IMR-90 (cell line): ENCODE measurements at regions not wholly inside any gene's neighbourhood (a gene's known extent, or its start where the extent isn't known, plus 50 kb on each side); places are given as distances from the start of the nearest gene placed in this dataset.

Source experiments
- ATAC-seq: fragments of 200-7000 bp; cut with Tn5 transposase; 2 replicates; pipeline ENCODE4 v1.9.1; 2020; ENCODE audit warnings: low read depth, mild to moderate bottlenecking, moderate library complexity
- BruUV-seq: library from RNA; stranded (reverse); fragments of 400-500 nt; replicated peaks from 2 replicates; lab custom pipeline; 2021; lab: Mats Ljungman, UMichigan
- CTCF ChIA-PET: fragments of 300-600 bp; formaldehyde crosslinking; extraction: SDS; loops from one replicate; lab custom pipeline; 2021; ENCODE audit warnings: antibody characterized with exemption; lab: Yijun Ruan, JAX
- POLR2A ChIA-PET: fragments of 300-600 bp; sonication (Branson Sonifier 250); formaldehyde crosslinking; loops from one replicate; lab custom pipeline; 2022; ENCODE audit warnings: antibody characterized with exemption; ENCODE audit not compliant: unreplicated experiment; lab: Charles Lee
- DNase-seq: peaks from one replicate; pipeline ENCODE4 v3.0.0; 2013
- H2AFZ ChIP-seq: replicated peaks from 2 replicates; pipeline ENCODE3; 2013; ENCODE audit warnings: low read length, mild to moderate bottlenecking; ENCODE audit not compliant: poor library complexity
- H2AK5ac ChIP-seq: 2 replicates; pipeline ENCODE4 v1.6.1; 2013; ENCODE audit warnings: low read depth, low read length, inconsistent platforms
- H2AK9ac ChIP-seq: replicated peaks from 2 replicates; pipeline ENCODE3; 2013; ENCODE audit warnings: mild to moderate bottlenecking, low read depth, low read length, moderate library complexity; ENCODE audit not compliant: poor library complexity
- H2BK120ac ChIP-seq: 2 replicates; pipeline ENCODE4 v1.6.1; 2013; ENCODE audit warnings: low read depth, low read length, inconsistent platforms
- H2BK15ac ChIP-seq: 3 replicates; pipeline ENCODE4 v1.6.1; 2013; ENCODE audit warnings: low read depth, low read length, inconsistent platforms
- H2BK20ac ChIP-seq: 2 replicates; pipeline ENCODE4 v1.6.1; 2013; ENCODE audit warnings: low read depth, mild to moderate bottlenecking, inconsistent platforms, low read length, moderate library complexity
- H2BK5ac ChIP-seq: 2 replicates; pipeline ENCODE4 v1.6.1; 2013; ENCODE audit warnings: mild to moderate bottlenecking, low read depth, low read length, inconsistent platforms; ENCODE audit not compliant: poor library complexity, severe bottlenecking
- H3K14ac ChIP-seq: replicated peaks from 2 replicates; pipeline ENCODE4 v1.6.1; 2013; ENCODE audit warnings: low read depth, low read length, inconsistent platforms
- H3K18ac ChIP-seq: 2 replicates; pipeline ENCODE4 v1.6.1; 2013; ENCODE audit warnings: low read depth, low read length, control low read depth
- H3K23ac ChIP-seq: 2 replicates; pipeline ENCODE4 v1.6.1; 2013; ENCODE audit warnings: low read depth, low read length, inconsistent platforms
- H3K27ac ChIP-seq: 2 replicates; pipeline ENCODE4 v1.5.1; 2013; ENCODE audit warnings: mild to moderate bottlenecking, control low read depth, low read length; ENCODE audit not compliant: insufficient read depth
- H3K27me3 ChIP-seq: 2 replicates; pipeline ENCODE4 v1.6.1; 2013; ENCODE audit warnings: low read length; ENCODE audit not compliant: control insufficient read depth, insufficient read depth
- H3K36me3 ChIP-seq: 2 replicates; pipeline ENCODE4 v1.6.1; 2013; ENCODE audit warnings: low read length, mixed read lengths; ENCODE audit not compliant: control insufficient read depth, insufficient read depth
- H3K4ac ChIP-seq: 2 replicates; pipeline ENCODE4 v1.6.1; 2013; ENCODE audit warnings: low read depth, low read length, inconsistent platforms
- H3K4me1 ChIP-seq: 2 replicates; pipeline ENCODE4 v1.6.1; 2013; ENCODE audit warnings: low read length, mixed read lengths; ENCODE audit not compliant: control insufficient read depth, insufficient read depth
- H3K4me2 ChIP-seq: 2 replicates; pipeline ENCODE4 v1.6.1; 2013; ENCODE audit warnings: low read depth, mild to moderate bottlenecking, control low read depth, low read length, moderate library complexity
- H3K4me3 ChIP-seq: 2 replicates; pipeline ENCODE4 v1.5.1; 2013; ENCODE audit warnings: low read depth, mild to moderate bottlenecking, control low read depth, low read length, moderate library complexity; ENCODE audit not compliant: insufficient read depth
- H3K56ac ChIP-seq: 2 replicates; pipeline ENCODE4 v1.6.1; 2013; ENCODE audit warnings: low read length, inconsistent platforms; ENCODE audit not compliant: insufficient read depth; ENCODE audit errors: extremely low read depth
- H3K79me1 ChIP-seq, 2 experiments: 2 replicates each; pipeline ENCODE4 v1.6.1; 2013; ENCODE audit warnings: low read length in 2 of 2, inconsistent platforms in 1 of 2, low read depth in 1 of 2
- H3K9ac ChIP-seq: 2 replicates; pipeline ENCODE4 v1.6.1; 2013; ENCODE audit warnings: low read depth, low read length, control low read depth
- H3K9me1 ChIP-seq: 2 replicates; pipeline ENCODE4 v1.6.1; 2013; ENCODE audit warnings: low read length, inconsistent platforms; ENCODE audit not compliant: insufficient read depth
- H3K9me3 ChIP-seq: 2 replicates; pipeline ENCODE4 v1.6.1; 2013; ENCODE audit warnings: low read length; ENCODE audit not compliant: control insufficient read depth, insufficient read depth
- H4K20me1 ChIP-seq: 2 replicates; pipeline ENCODE4 v1.6.1; 2013; ENCODE audit warnings: low read length, inconsistent platforms; ENCODE audit not compliant: insufficient read depth
- H4K5ac ChIP-seq: 2 replicates; pipeline ENCODE4 v1.6.1; 2013; ENCODE audit warnings: mild to moderate bottlenecking, low read depth, low read length, control low read depth
- H4K8ac ChIP-seq, 2 experiments: 2 replicates each; pipeline ENCODE4 v1.6.1; 2013; ENCODE audit warnings: low read depth in 2 of 2, low read length in 2 of 2, control low read depth in 1 of 2, inconsistent platforms in 1 of 2
- H4K91ac ChIP-seq: 2 replicates; pipeline ENCODE4 v1.6.1; 2013; ENCODE audit warnings: low read depth, low read length, inconsistent platforms; ENCODE audit not compliant: insufficient read depth
- MAFK ChIP-seq: IDR thresholded peaks from 2 replicates; pipeline ENCODE4 v1.6.1; 2012; ENCODE audit warnings: low read depth, low read length, improper control_type of control experiment
- MXI1 ChIP-seq: IDR thresholded peaks from 2 replicates; pipeline ENCODE4 v1.6.1; 2012; ENCODE audit warnings: low read depth, mild to moderate bottlenecking, low read length, moderate library complexity, borderline replicate concordance
- POLR2A ChIP-seq: IDR thresholded peaks from 2 replicates; pipeline ENCODE4 v1.6.1; 2012; ENCODE audit warnings: mild to moderate bottlenecking, low read depth, low read length
- RFX5 ChIP-seq: IDR thresholded peaks from 2 replicates; pipeline ENCODE4 v1.8.0; 2012; ENCODE audit warnings: low read depth, mild to moderate bottlenecking, low read length, moderate library complexity
- SMC3 ChIP-seq: fragments of 150-350 bp; IDR thresholded peaks from 2 replicates; pipeline ENCODE4 v1.6.1; 2016; ENCODE audit warnings: low read depth, mild to moderate bottlenecking, antibody characterized with exemption, low read length, moderate library complexity
- WGBS, 2 experiments: methylation state at CpG; one replicate each; pipeline versions ENCODE4 v1.1.5 to v1.1.7; 2013; ENCODE audit warnings: missing lambda C conversion rate in 2 of 2; ENCODE audit not compliant: insufficient read length in 1 of 2; ENCODE audit errors: extremely low coverage in 2 of 2; 5-methylcytosine and 5-hydroxymethylcytosine counted together
- dilution Hi-C: fragments of 300-500 bp; cut with HindIII; formaldehyde crosslinking; loops from one replicate; pipeline ENCODE4 v1.14.3; 2018; ENCODE audit warnings: low sequenced_read_pairs; ENCODE audit not compliant: unreplicated experiment
- in situ Hi-C: fragments of 300-500 bp; cut with MboI; formaldehyde crosslinking; loops from 3 replicates; pipeline ENCODE4 v1.14.3; 2019; ENCODE audit warnings: low sequenced_read_pairs, inconsistent platforms, mixed read lengths
- intact Hi-C: fragments of 100-400 bp; cut with micrococcal nuclease; formaldehyde crosslinking; loops from 2 replicates; pipeline ENCODE4 v1.10.0; 2022
- TF ChIP-seq, protein P1 (sequence below): fragments of 150-350 bp; IDR thresholded peaks from 2 replicates; pipeline ENCODE4 v1.6.1; 2016; ENCODE audit warnings: low read depth, mild to moderate bottlenecking, low read length, moderate library complexity, borderline replicate concordance
- TF ChIP-seq, protein P2 (sequence below): conservative IDR thresholded peaks from 2 replicates; pipeline ENCODE4 v1.5.1; 2012; ENCODE audit warnings: mild to moderate bottlenecking, low read depth, low read length, improper control_type of control experiment

DNA sequence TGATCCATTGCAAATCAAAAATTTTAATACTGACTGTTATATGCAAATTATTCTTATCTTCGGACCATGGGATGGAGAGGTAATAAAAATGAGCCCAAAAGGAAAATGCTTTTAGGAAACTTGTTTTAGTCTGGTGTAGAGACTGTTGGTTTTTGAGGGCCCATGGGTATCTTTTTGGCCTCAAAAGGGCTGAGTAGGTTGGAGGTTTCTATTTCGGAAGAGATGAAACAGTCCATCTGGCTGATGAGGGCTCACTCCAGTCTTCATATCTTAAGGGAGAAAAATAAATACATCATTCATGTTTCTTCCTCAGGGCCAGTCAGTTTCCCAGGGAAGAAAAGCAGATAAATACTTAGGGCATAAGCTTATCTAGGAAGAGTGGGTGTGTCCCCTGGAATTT, 290.7 kb downstream of the RMST start:
- Histone ChIP-seq H3K9me1 (no peaks in the 10 kb centered on the region), H3K56ac (no peak overlapping the region), H3K79me1 (no peaks in the 10 kb centered on the region), H2BK5ac (no peak overlapping the region), H2AFZ (no peak overlapping the region), H3K36me3 (no peaks in the 10 kb centered on the region), H4K20me1 (no peaks in the 10 kb centered on the region), H3K27me3 (no peaks in the 10 kb centered on the region), H3K4me1 (no peaks in the 10 kb centered on the region), H3K4me3 (no peak overlapping the region), H4K8ac (no peak overlapping the region), H3K18ac (no peak overlapping the region), H2BK15ac (no peak overlapping the region), H3K23ac (no peak overlapping the region), H3K14ac (no peak overlapping the region), H3K9me3 (peaks cover 12% of the 10 kb centered on the region), H4K5ac (no peak overlapping the region), H3K9ac (no peak overlapping the region), H3K4ac (no peak overlapping the region), H3K4me2 (no peak overlapping the region), H4K91ac (no peak overlapping the region), H2BK20ac (no peak overlapping the region), H2BK120ac (no peak overlapping the region), H3K27ac (no peak overlapping the region), H2AK5ac (no peak overlapping the region), H2AK9ac (no peak overlapping the region)
- ATAC-seq (no peak), DNase-seq (no peak)
- TF ChIP-seq, protein P1, sequence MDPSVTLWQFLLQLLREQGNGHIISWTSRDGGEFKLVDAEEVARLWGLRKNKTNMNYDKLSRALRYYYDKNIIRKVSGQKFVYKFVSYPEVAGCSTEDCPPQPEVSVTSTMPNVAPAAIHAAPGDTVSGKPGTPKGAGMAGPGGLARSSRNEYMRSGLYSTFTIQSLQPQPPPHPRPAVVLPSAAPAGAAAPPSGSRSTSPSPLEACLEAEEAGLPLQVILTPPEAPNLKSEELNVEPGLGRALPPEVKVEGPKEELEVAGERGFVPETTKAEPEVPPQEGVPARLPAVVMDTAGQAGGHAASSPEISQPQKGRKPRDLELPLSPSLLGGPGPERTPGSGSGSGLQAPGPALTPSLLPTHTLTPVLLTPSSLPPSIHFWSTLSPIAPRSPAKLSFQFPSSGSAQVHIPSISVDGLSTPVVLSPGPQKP = no peak
- TF ChIP-seq, protein P2, sequence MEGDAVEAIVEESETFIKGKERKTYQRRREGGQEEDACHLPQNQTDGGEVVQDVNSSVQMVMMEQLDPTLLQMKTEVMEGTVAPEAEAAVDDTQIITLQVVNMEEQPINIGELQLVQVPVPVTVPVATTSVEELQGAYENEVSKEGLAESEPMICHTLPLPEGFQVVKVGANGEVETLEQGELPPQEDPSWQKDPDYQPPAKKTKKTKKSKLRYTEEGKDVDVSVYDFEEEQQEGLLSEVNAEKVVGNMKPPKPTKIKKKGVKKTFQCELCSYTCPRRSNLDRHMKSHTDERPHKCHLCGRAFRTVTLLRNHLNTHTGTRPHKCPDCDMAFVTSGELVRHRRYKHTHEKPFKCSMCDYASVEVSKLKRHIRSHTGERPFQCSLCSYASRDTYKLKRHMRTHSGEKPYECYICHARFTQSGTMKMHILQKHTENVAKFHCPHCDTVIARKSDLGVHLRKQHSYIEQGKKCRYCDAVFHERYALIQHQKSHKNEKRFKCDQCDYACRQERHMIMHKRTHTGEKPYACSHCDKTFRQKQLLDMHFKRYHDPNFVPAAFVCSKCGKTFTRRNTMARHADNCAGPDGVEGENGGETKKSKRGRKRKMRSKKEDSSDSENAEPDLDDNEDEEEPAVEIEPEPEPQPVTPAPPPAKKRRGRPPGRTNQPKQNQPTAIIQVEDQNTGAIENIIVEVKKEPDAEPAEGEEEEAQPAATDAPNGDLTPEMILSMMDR = no peak
- TF ChIP-seq SMC3 (no peak), RFX5 (no peak), MAFK (no peak), MXI1 (no peak), POLR2A (no peak)
- WGBS, 2 experiments = no CpG with 5 or more reads among the region's 2 CpGs
- intact Hi-C loops = no loop called here
- dilution Hi-C loops = no loop called here
- BruUV-seq = no TSS peak
- ChIA-PET POLR2A (no interaction called here), CTCF (no interaction called here)
- in situ Hi-C loops = no loop called here
